ENCODE measurements at regions not wholly inside any gene's neighbourhood (a gene's known extent, or its start where the extent isn't known, plus 50 kb on each side); places are given as distances from the start of the nearest gene placed in this dataset.

DNA sequence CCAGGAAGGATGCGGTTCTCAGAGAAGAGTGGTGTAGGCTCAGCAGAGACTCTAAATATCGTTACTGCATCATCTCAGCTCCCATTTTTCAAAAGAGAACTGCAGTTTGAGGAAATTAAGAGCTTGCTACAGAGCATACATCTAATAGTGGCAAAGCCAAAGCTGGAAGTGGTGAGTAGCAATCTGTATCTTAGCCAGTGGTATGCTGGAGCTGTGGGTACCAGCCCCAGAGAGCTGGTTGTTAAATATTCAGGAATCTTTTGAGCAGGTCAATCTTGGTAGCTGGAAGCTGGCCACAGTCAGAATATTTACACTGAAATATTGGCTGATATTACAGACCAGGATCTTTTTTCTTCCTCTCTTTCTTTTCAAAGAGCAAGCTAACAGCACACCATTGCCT lies 88.4 kb upstream of the STEAP1B start:
- ATAC-seq, result no peak
- H2AFZ ChIP-seq (ENCODE audit: low read depth, low read length, poor library complexity, severe bottlenecking), result no peak overlapping the region

More for the DNA sequence above, 88.4 kb upstream of the STEAP1B start:
- Histone ChIP-seq H3K27me3 (ENCODE audit: insufficient read depth, low read length) (0 out of 2 replicates have a peak, but pooled peaks cover 3% of the 10 kb centered on the region), H3K36me3 (ENCODE audit: control insufficient read depth in 1 of 2, insufficient read depth in 2 of 2, low read length in 2 of 2) (no peaks in the 10 kb centered on the region), H3K4me3 (replicated peaks in 1 of 2; ENCODE audit: low read depth in 1 of 2, low read length in 2 of 2) (no peak overlapping the region), H3K4me1 (ENCODE audit: control insufficient read depth in 1 of 2, insufficient read depth in 2 of 2, low read length in 2 of 2) (peaks cover 3% of the 10 kb centered on the region in 2 experiments), H3K9ac (ENCODE audit: low read length) (no peak overlapping the region), H4K20me1 (ENCODE audit: insufficient read depth) (no peaks in the 10 kb centered on the region), H3K9me3 (ENCODE audit: control insufficient read depth in 1 of 2, insufficient read depth in 1 of 2, low read depth in 1 of 2, low read length in 2 of 2) (no peaks in the 10 kb centered on the region), H3K9me2 (ENCODE audit: insufficient read depth) (no peaks in the 10 kb centered on the region), H3K27ac (ENCODE audit: low read depth, low read length) (no peak overlapping the region), H3K4me2 (ENCODE audit: low read length) (no peak overlapping the region), H3K79me2 (ENCODE audit: insufficient read depth, low read length) (no peaks in the 10 kb centered on the region)
- intact Hi-C loops (cut with micrococcal nuclease), result no loop called here
- BruUV-seq (replicated peaks), result no TSS peak
- TF ChIP-seq, protein P1, sequence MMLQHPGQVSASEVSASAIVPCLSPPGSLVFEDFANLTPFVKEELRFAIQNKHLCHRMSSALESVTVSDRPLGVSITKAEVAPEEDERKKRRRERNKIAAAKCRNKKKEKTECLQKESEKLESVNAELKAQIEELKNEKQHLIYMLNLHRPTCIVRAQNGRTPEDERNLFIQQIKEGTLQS (IDR thresholded peaks at IDR 0.05), result no peak
- no peak for TF ChIP-seq CBX3 (IDR thresholded peaks at IDR 0.05; ENCODE audit: low read depth)
- no peak for TF ChIP-seq JUND (IDR thresholded peaks at IDR 0.05)
- TF ChIP-seq SP1 (IDR thresholded peaks at IDR 0.05; ENCODE audit: low read depth), result no peak
- TF ChIP-seq, protein P2, sequence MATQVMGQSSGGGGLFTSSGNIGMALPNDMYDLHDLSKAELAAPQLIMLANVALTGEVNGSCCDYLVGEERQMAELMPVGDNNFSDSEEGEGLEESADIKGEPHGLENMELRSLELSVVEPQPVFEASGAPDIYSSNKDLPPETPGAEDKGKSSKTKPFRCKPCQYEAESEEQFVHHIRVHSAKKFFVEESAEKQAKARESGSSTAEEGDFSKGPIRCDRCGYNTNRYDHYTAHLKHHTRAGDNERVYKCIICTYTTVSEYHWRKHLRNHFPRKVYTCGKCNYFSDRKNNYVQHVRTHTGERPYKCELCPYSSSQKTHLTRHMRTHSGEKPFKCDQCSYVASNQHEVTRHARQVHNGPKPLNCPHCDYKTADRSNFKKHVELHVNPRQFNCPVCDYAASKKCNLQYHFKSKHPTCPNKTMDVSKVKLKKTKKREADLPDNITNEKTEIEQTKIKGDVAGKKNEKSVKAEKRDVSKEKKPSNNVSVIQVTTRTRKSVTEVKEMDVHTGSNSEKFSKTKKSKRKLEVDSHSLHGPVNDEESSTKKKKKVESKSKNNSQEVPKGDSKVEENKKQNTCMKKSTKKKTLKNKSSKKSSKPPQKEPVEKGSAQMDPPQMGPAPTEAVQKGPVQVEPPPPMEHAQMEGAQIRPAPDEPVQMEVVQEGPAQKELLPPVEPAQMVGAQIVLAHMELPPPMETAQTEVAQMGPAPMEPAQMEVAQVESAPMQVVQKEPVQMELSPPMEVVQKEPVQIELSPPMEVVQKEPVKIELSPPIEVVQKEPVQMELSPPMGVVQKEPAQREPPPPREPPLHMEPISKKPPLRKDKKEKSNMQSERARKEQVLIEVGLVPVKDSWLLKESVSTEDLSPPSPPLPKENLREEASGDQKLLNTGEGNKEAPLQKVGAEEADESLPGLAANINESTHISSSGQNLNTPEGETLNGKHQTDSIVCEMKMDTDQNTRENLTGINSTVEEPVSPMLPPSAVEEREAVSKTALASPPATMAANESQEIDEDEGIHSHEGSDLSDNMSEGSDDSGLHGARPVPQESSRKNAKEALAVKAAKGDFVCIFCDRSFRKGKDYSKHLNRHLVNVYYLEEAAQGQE (IDR thresholded peaks at IDR 0.05; ENCODE audit: low read depth), result no peak
- TF ChIP-seq SIN3A (IDR thresholded peaks at IDR 0.05; ENCODE audit: low read depth), result no peak
- ChIA-PET POLR2A (no interaction called here), RAD21 (ENCODE audit: low non-redundant PET in 1 of 2, low total read pairs in 2 of 2, uncharacterized antibody in 2 of 2, unreplicated experiment in 2 of 2) (no interaction called here), CTCF (no interaction called here)
- DNase-seq (ENCODE audit: low read depth, low spot score), result no peak

Measured in HCT116 (cell line).